Neural cell (in vitro differentiated cells): ENCODE measurements at regions not wholly inside any gene's neighbourhood (a gene's known extent, or its start where the extent isn't known, plus 50 kb on each side); places are given as distances from the start of the nearest gene placed in this dataset.

Source experiments
- EP300 ChIP-seq: fragments of 450-650 bp; conservative IDR thresholded peaks from 2 replicates; pipeline ENCODE4 v1.6.1; 2014; ENCODE audit warnings: antibody characterized with exemption, mild to moderate bottlenecking, moderate library complexity; ENCODE audit not compliant: poor library complexity, severe bottlenecking
- EZH2 ChIP-seq: fragments of 200-600, 300-800 bp; shearing (Covaris generic), sonication (generic); IDR thresholded peaks from 2 replicates; pipeline ENCODE4 v1.6.1; 2014; ENCODE audit warnings: antibody characterized with exemption, low read length, borderline replicate concordance, mild to moderate bottlenecking; ENCODE audit not compliant: insufficient read depth, poor library complexity, severe bottlenecking
- POLR2AphosphoS5 ChIP-seq: IDR thresholded peaks from 2 replicates; pipeline ENCODE4 v1.6.1; 2012
- RAD21 ChIP-seq: fragments of 450-650 bp; conservative IDR thresholded peaks from 2 replicates; pipeline ENCODE4 v1.6.1; 2014; ENCODE audit warnings: antibody characterized with exemption, mild to moderate bottlenecking, moderate library complexity
- TAF1 ChIP-seq: IDR thresholded peaks from 2 replicates; pipeline ENCODE4 v1.6.1; 2012; ENCODE audit warnings: low read depth
- TF ChIP-seq, protein P1 (sequence below): fragments of 450-650 bp; IDR thresholded peaks from 2 replicates; pipeline ENCODE4 v1.5.1; 2014; ENCODE audit warnings: antibody characterized with exemption, mild to moderate bottlenecking, moderate library complexity; ENCODE audit not compliant: poor library complexity, severe bottlenecking
- TF ChIP-seq, protein P2 (sequence below): IDR thresholded peaks from 2 replicates; pipeline ENCODE4 v1.6.1; 2012; ENCODE audit warnings: borderline replicate concordance

DNA sequence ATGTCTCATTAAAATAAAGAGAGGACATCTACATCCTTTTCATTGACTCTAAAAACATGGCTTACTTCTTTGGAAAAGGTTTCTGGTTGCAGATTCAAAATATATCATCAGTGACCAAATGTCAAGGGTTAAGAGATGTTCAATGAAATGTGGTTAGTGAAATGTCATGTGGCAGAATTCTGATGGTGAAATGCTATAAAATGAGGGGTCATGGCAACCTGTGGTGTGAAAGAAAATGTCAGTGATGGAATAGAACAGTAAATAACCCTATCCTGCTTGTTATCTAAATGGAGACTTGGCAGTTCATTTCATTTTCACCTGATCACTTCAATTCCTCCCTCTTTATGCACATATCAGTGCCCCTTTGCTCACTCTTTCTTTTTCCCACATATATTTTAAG lies 79.4 kb downstream of the TFPI2 start:
- TF ChIP-seq, protein P1, sequence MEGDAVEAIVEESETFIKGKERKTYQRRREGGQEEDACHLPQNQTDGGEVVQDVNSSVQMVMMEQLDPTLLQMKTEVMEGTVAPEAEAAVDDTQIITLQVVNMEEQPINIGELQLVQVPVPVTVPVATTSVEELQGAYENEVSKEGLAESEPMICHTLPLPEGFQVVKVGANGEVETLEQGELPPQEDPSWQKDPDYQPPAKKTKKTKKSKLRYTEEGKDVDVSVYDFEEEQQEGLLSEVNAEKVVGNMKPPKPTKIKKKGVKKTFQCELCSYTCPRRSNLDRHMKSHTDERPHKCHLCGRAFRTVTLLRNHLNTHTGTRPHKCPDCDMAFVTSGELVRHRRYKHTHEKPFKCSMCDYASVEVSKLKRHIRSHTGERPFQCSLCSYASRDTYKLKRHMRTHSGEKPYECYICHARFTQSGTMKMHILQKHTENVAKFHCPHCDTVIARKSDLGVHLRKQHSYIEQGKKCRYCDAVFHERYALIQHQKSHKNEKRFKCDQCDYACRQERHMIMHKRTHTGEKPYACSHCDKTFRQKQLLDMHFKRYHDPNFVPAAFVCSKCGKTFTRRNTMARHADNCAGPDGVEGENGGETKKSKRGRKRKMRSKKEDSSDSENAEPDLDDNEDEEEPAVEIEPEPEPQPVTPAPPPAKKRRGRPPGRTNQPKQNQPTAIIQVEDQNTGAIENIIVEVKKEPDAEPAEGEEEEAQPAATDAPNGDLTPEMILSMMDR = no peak
- TF ChIP-seq POLR2AphosphoS5 = peak; percentile 17
- no peak for TF ChIP-seq RAD21
- TF ChIP-seq, protein P2, sequence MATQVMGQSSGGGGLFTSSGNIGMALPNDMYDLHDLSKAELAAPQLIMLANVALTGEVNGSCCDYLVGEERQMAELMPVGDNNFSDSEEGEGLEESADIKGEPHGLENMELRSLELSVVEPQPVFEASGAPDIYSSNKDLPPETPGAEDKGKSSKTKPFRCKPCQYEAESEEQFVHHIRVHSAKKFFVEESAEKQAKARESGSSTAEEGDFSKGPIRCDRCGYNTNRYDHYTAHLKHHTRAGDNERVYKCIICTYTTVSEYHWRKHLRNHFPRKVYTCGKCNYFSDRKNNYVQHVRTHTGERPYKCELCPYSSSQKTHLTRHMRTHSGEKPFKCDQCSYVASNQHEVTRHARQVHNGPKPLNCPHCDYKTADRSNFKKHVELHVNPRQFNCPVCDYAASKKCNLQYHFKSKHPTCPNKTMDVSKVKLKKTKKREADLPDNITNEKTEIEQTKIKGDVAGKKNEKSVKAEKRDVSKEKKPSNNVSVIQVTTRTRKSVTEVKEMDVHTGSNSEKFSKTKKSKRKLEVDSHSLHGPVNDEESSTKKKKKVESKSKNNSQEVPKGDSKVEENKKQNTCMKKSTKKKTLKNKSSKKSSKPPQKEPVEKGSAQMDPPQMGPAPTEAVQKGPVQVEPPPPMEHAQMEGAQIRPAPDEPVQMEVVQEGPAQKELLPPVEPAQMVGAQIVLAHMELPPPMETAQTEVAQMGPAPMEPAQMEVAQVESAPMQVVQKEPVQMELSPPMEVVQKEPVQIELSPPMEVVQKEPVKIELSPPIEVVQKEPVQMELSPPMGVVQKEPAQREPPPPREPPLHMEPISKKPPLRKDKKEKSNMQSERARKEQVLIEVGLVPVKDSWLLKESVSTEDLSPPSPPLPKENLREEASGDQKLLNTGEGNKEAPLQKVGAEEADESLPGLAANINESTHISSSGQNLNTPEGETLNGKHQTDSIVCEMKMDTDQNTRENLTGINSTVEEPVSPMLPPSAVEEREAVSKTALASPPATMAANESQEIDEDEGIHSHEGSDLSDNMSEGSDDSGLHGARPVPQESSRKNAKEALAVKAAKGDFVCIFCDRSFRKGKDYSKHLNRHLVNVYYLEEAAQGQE = no peak
- peak; percentile 43 for TF ChIP-seq EP300
- no peak for TF ChIP-seq TAF1
- no peak for TF ChIP-seq EZH2
